Suprapubic skin (tissue), 4 donors: ENCODE measurements at regions not wholly inside any gene's neighbourhood (a gene's known extent, or its start where the extent isn't known, plus 50 kb on each side); places are given as distances from the start of the nearest gene placed in this dataset.

Experiments
- DNase-seq, 2 donors: peaks; one replicate each; pipeline ENCODE4 v3.0.0-alpha.2; 2019; ENCODE audit warnings: low spot score in 2 of 2
- H3K27ac ChIP-seq: fragments of 200-600 bp; sonication (generic); one replicate; pipeline ENCODE4 v1.5.1; 2019
- H3K27me3 ChIP-seq: fragments of 200-600 bp; sonication (generic); one replicate; pipeline ENCODE4 v1.5.1; 2019
- H3K36me3 ChIP-seq: fragments of 200-600 bp; sonication (generic); one replicate; pipeline ENCODE4 v1.5.1; 2019
- H3K4me1 ChIP-seq: fragments of 200-600 bp; sonication (generic); one replicate; pipeline ENCODE4 v1.5.1; 2019
- H3K4me3 ChIP-seq: fragments of 200-600 bp; sonication (generic); one replicate; pipeline ENCODE4 v1.5.1; 2019; ENCODE audit warnings: mild to moderate bottlenecking
- H3K9me3 ChIP-seq: fragments of 200-600 bp; sonication (generic); one replicate; pipeline ENCODE4 v1.5.1; 2019
- CTCF ChIP-seq, 2 donors: fragments of 200-600 bp in 1 of 2; fragments of 450-650 bp in 1 of 2; sonication (generic) in 1 of 2; IDR thresholded peaks; one replicate each; pipeline ENCODE4 v1.5.1; 2016 to 2019; ENCODE audit warnings: antibody characterized with exemption in 2 of 2, mild to moderate bottlenecking in 1 of 2, moderate library complexity in 1 of 2
- EP300 ChIP-seq: sonication (generic); formaldehyde crosslinking; IDR thresholded peaks from one replicate; pipeline ENCODE4 v1.6.1; 2017; ENCODE audit warnings: antibody characterized with exemption
- POLR2A ChIP-seq, 2 donors: fragments of 450-650 bp; IDR thresholded peaks; one replicate each; pipeline ENCODE4 v1.6.1; 2017; ENCODE audit warnings: antibody characterized with exemption in 2 of 2, mild to moderate bottlenecking in 2 of 2, moderate library complexity in 2 of 2
- POLR2AphosphoS5 ChIP-seq, 3 donors: sonication (generic); formaldehyde crosslinking; IDR thresholded peaks; one replicate each; pipeline ENCODE4 v1.6.1; 2017; ENCODE audit warnings: antibody characterized with exemption in 3 of 3
- WGBS: methylation state at CpG from one replicate; pipeline ENCODE4 v1.1.5; 2018; 5-methylcytosine and 5-hydroxymethylcytosine counted together

- Histone ChIP-seq H3K9me3 (no peaks in the 10 kb centered on the region), H3K4me1 (no peaks in the 10 kb centered on the region), H3K27me3 (peaks cover 28% of the 10 kb centered on the region), H3K27ac (no peak overlapping the region), H3K36me3 (no peaks in the 10 kb centered on the region), H3K4me3 (no peak overlapping the region)
- TF ChIP-seq POLR2A (IDR thresholded peaks at IDR 0.05): no peak
- 78% methylated on average over 7 of the region's 7 CpGs for WGBS
- DNase-seq: peak in 1 of 2 donors; percentile 46
These were observed 148.1 kb downstream of the KIF26A start for GRCh38 chr14:104286496-104286895.

GRCh38 chr14:104287301-104288009 lies 149.1 kb downstream of the KIF26A start:
- Histone ChIP-seq H3K27me3 (peaks cover 33% of the 10 kb centered on the region), H3K4me3 (no peak overlapping the region), H3K9me3 (no peaks in the 10 kb centered on the region), H3K36me3 (no peaks in the 10 kb centered on the region), H3K27ac (no peak overlapping the region), H3K4me1 (no peaks in the 10 kb centered on the region)
- WGBS: 89% methylated on average over 11 of the region's 11 CpGs
- TF ChIP-seq EP300 (no peak), CTCF (IDR thresholded peaks at IDR 0.05) (no peak), POLR2AphosphoS5 (IDR thresholded peaks at IDR 0.05) (no peak), POLR2A (IDR thresholded peaks at IDR 0.05) (no peak)
- DNase-seq: peak in 1 of 2 donors; percentile 30

DNA sequence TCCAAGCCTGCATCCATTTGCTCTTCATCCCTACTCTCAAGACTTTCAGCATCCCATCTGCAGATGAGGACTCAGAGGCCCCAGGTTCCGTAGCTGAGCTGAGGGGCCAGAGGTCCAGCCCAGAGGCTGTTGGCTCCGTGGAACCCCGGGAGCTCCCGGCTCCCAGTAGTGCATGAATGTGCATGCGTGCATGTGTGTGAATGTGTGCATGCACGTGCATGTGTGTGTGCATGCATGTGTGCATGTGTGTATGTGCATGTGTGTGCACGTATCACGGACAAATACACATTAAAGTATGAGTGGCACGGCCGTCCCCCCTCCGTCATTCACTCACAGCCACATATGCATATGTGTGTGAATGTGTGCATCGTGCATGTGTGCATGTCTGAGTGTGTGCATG lies 149.9 kb downstream of the KIF26A start:
- H3K9me3 ChIP-seq: no peaks in the 10 kb centered on the region
- no peaks in the 10 kb centered on the region for H3K36me3 ChIP-seq
- no peak overlapping the region for H3K4me3 ChIP-seq
- TF ChIP-seq POLR2AphosphoS5 (IDR thresholded peaks at IDR 0.05) (no peak), CTCF (IDR thresholded peaks at IDR 0.05) (no peak), POLR2A (IDR thresholded peaks at IDR 0.05) (no peak), EP300 (no peak)
- no peaks in the 10 kb centered on the region for H3K4me1 ChIP-seq
- peak in 1 of 2 donors; percentile 17 for DNase-seq
- WGBS: 93% methylated on average over 12 of the region's 12 CpGs
- H3K27ac ChIP-seq: no peak overlapping the region
- peaks cover 33% of the 10 kb centered on the region for H3K27me3 ChIP-seq

DNA sequence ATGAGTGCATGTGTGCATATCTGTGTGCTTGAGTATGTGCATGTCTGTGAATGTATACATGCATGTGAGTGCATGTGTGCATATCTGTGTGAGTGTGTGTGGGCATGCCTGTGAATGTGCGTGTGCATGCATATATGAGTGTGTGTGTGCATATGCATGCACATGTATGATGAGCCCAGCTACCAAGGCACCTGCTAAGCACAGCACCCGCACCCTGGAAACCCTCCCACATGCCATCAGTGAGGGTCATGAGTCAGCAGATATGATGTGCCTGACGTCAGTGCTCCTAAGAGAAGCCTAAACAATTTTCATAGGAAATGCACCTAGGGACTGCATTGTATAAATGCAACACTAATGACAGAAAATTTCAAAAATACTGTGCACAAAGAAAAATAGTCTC lies 151.1 kb downstream of the KIF26A start:
- no peaks in the 10 kb centered on the region for H3K9me3 ChIP-seq
- no peaks in the 10 kb centered on the region for H3K4me1 ChIP-seq
- H3K27ac ChIP-seq: no peak overlapping the region
- 27% methylated on average over 3 of the region's 3 CpGs for WGBS
- no peak for DNase-seq
- no peak for TF ChIP-seq EP300
- TF ChIP-seq CTCF (IDR thresholded peaks at IDR 0.05): no peak
- TF ChIP-seq POLR2AphosphoS5 (IDR thresholded peaks at IDR 0.05): no peak
- no peak for TF ChIP-seq POLR2A (IDR thresholded peaks at IDR 0.05)
- no peak overlapping the region for H3K4me3 ChIP-seq
- peaks cover 40% of the 10 kb centered on the region for H3K27me3 ChIP-seq
- H3K36me3 ChIP-seq: no peaks in the 10 kb centered on the region

DNA sequence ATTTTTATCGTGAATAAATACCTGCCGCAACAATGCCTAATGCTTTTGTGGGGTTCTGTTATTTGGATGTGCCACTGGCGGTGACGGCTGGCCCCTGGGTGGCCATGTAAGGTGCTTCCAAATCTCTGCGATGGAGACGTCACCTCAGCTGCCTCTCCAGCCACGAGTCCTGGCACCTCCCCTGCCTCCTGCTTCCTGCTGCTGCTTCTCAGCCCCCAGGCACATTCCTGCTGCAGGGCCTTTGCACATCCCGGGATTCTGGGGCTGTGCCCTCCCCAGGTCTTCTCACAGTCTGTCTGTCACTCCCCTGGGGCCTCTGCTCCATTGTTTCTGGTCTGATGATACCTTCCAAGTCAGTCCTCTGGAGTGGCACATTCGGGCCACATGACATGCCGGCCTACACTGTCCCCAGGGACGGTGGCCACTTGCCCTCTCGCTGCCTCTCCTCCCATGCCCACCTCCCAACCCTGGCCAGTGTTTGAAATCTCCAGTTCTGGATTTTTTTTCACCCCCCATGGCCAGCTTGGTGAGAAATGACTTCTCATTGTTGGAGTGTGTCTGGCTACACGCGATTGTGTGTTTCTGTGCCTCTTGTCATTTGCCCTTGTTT lies 151.8 kb downstream of the KIF26A start:
- peak in 1 of 2 donors; percentile 39 for DNase-seq
- 58% methylated on average over 13 of the region's 14 CpGs for WGBS
- Histone ChIP-seq H3K27ac (no peak overlapping the region), H3K4me3 (no peak overlapping the region), H3K27me3 (peaks cover 40% of the 10 kb centered on the region), H3K4me1 (no peaks in the 10 kb centered on the region), H3K36me3 (no peaks in the 10 kb centered on the region), H3K9me3 (no peaks in the 10 kb centered on the region)
- TF ChIP-seq EP300 (no peak), POLR2A (IDR thresholded peaks at IDR 0.05) (no peak), CTCF (IDR thresholded peaks at IDR 0.05) (no peak), POLR2AphosphoS5 (IDR thresholded peaks at IDR 0.05) (no peak)
